K562 (cell line): ENCODE measurements at regions not wholly inside any gene's neighbourhood (a gene's known extent, or its start where the extent isn't known, plus 50 kb on each side); places are given as distances from the start of the nearest gene placed in this dataset.

ENCODE experiments used
- ATAC-seq: fragments of 200-7000 bp; cut with Tn5 transposase; 3 replicates; pipeline ENCODE4 v1.9.1; 2020; ENCODE audit warnings: moderate library complexity
- BruUV-seq: library from RNA; stranded (reverse); fragments of 400-500 nt; replicated peaks from 2 replicates; lab custom pipeline; 2021; lab: Mats Ljungman, UMichigan
- CTCF ChIA-PET: fragments of 300-600 bp; formaldehyde crosslinking; extraction: SDS; loops from one replicate; lab custom pipeline; 2021; ENCODE audit warnings: low intra/inter-chr PET ratio; lab: Yijun Ruan, JAX
- POLR2A ChIA-PET: fragments of 300-600, 350-650 bp; sonication (Branson Sonifier 250); formaldehyde crosslinking; extraction: SDS; loops from one replicate; lab custom pipeline; 2021; ENCODE audit warnings: antibody characterized with exemption, inconsistent platforms; lab: Yijun Ruan, JAX
- DNase-seq, 4 experiments: peaks; one replicate each; pipeline versions ENCODE4 v3.0.0 to v3.0.0-alpha.2; 2011 to 2018; ENCODE audit warnings: low spot score in 3 of 4, mixed read lengths in 3 of 4; ENCODE audit errors: extremely low read depth in 1 of 4
- FAIRE-seq: peaks from 2 replicates; lab custom pipeline; 2011; peaks lifted over from hg19 to GRCh38; lab: Jason Lieb, UNC
- H2AFZ ChIP-seq: 2 replicates; pipeline ENCODE4 v1.6.0; 2011; ENCODE audit warnings: low read depth, low read length, control low read depth, inconsistent platforms
- H3K27ac ChIP-seq: fragments of 200-600 bp; 3 replicates; pipeline ENCODE4 v1.8.0; 2011; ENCODE audit warnings: low read depth, mild to moderate bottlenecking, control low read depth, inconsistent platforms, low read length, moderate library complexity, mixed read lengths; ENCODE audit errors: extremely low read depth
- H3K27me3 ChIP-seq, 2 experiments: fragments of 300-600 bp in 1 of 2; 2 replicates in 1 of 2; 3 replicates in 1 of 2; pipeline versions ENCODE4 v1.6.0 to v1.8.0; 2011; ENCODE audit warnings: inconsistent platforms in 2 of 2, low read length in 2 of 2, mild to moderate bottlenecking in 1 of 2, mixed read lengths in 1 of 2, moderate library complexity in 1 of 2; ENCODE audit not compliant: control insufficient read depth in 2 of 2, insufficient read depth in 2 of 2
- H3K36me3 ChIP-seq: fragments of 300-600 bp; 3 replicates; pipeline ENCODE4 v1.8.0; 2011; ENCODE audit warnings: mild to moderate bottlenecking, low read length, inconsistent platforms; ENCODE audit not compliant: control insufficient read depth, insufficient read depth
- H3K4me1 ChIP-seq, 2 experiments: fragments of 200-600 bp in 1 of 2; replicated peaks in 1 of 2; 2 replicates in 1 of 2; 3 replicates in 1 of 2; pipeline versions ENCODE4 v1.5.1 to v1.8.0; 2011; ENCODE audit warnings: inconsistent platforms in 2 of 2, low read length in 2 of 2, mild to moderate bottlenecking in 1 of 2, mixed read lengths in 1 of 2, moderate library complexity in 1 of 2; ENCODE audit not compliant: control insufficient read depth in 2 of 2, insufficient read depth in 2 of 2
- H3K4me2 ChIP-seq: 2 replicates; pipeline ENCODE4 v1.6.1; 2011; ENCODE audit warnings: low read length, control low read depth, inconsistent platforms, mixed read lengths; ENCODE audit not compliant: insufficient read depth
- H3K4me3 ChIP-seq: fragments of 200-600 bp; sonication (generic), shearing (Covaris generic); 2 replicates; pipeline ENCODE4 v1.5.1; 2016; ENCODE audit warnings: control low read depth, inconsistent platforms
- H3K79me2 ChIP-seq: fragments of 200-600 bp; 3 replicates; pipeline ENCODE4 v1.8.0; 2011; ENCODE audit warnings: low read length, inconsistent platforms; ENCODE audit not compliant: control insufficient read depth, insufficient read depth
- H3K9ac ChIP-seq, 2 experiments: 2 replicates each; pipeline versions ENCODE4 v1.6.0 to v1.6.1; 2011; ENCODE audit warnings: low read depth in 2 of 2, low read length in 2 of 2, control low read depth in 1 of 2, inconsistent platforms in 1 of 2, mild to moderate bottlenecking in 1 of 2, mixed read lengths in 1 of 2; ENCODE audit not compliant: insufficient read depth in 1 of 2
- H3K9me1 ChIP-seq: one replicate; pipeline ENCODE4 v1.6.0; 2011; ENCODE audit warnings: inconsistent platforms, mild to moderate bottlenecking, low read length, moderate library complexity; ENCODE audit not compliant: control insufficient read depth, insufficient read depth
- H3K9me3 ChIP-seq: replicated peaks from 2 replicates; pipeline ENCODE4 v1.5.1; 2011; ENCODE audit warnings: low read depth, low read length, inconsistent platforms; ENCODE audit not compliant: control insufficient read depth, insufficient read depth
- H4K20me1 ChIP-seq: replicated peaks from 2 replicates; pipeline ENCODE4 v1.6.1; 2011; ENCODE audit warnings: low read length, inconsistent platforms, mixed read lengths; ENCODE audit not compliant: control insufficient read depth, insufficient read depth
- ARHGAP35 ChIP-seq: fragments of 450-650 bp; IDR thresholded peaks from 2 replicates; pipeline ENCODE4 v1.6.1; 2018; ENCODE audit not compliant: partially characterized antibody
- ATF2 ChIP-seq: sonication (generic); formaldehyde crosslinking; IDR thresholded peaks from 2 replicates; pipeline ENCODE4 v1.8.1; 2022; ENCODE audit warnings: missing genetic modification reagents
- CTCF ChIP-seq, 3 experiments: IDR thresholded peaks in 2 of 3; conservative IDR thresholded peaks in 1 of 3; 2 replicates each; pipeline ENCODE4 v1.5.1; 2011 to 2012; ENCODE audit warnings: low read length in 3 of 3, mild to moderate bottlenecking in 3 of 3, control low read depth in 2 of 3, improper control_type of control experiment in 1 of 3, inconsistent platforms in 1 of 3, low read depth in 1 of 3, mixed read lengths in 1 of 3, moderate library complexity in 1 of 3; ENCODE audit not compliant: insufficient read depth in 2 of 3
- DEAF1 ChIP-seq: fragments of 450-650 bp; formaldehyde crosslinking; IDR thresholded peaks from 2 replicates; pipeline ENCODE4 v1.4.0; 2020; ENCODE audit warnings: mild to moderate bottlenecking, moderate library complexity
- FOXA3 ChIP-seq, 2 experiments: fragments of 450-650 bp in 1 of 2; sonication (generic) in 1 of 2; formaldehyde crosslinking; IDR thresholded peaks in 1 of 2; conservative IDR thresholded peaks in 1 of 2; 2 replicates each; pipeline versions ENCODE4 v1.4.0 to v1.8.0; 2020 to 2022; ENCODE audit warnings: mild to moderate bottlenecking in 2 of 2, missing genetic modification reagents in 1 of 2
- MAFG ChIP-seq: fragments of 450-650 bp; conservative IDR thresholded peaks from 2 replicates; pipeline ENCODE4 v1.6.1; 2016; ENCODE audit warnings: missing genetic modification characterization, missing compliant biosample characterization
- RAD21 ChIP-seq, 2 experiments: fragments of 250-450 bp in 1 of 2; fragments of 450-650 bp in 1 of 2; sonication (Bioruptor Pico) in 1 of 2; formaldehyde crosslinking in 1 of 2; IDR thresholded peaks in 1 of 2; conservative IDR thresholded peaks in 1 of 2; 2 replicates each; pipeline versions ENCODE4 v1.4.0 to v1.8.0; 2020 to 2022; ENCODE audit warnings: mild to moderate bottlenecking in 2 of 2, moderate library complexity in 1 of 2
- SMC3 ChIP-seq: conservative IDR thresholded peaks from 2 replicates; pipeline ENCODE4 v1.6.1; 2011; ENCODE audit warnings: low read depth, low read length, improper control_type of control experiment; ENCODE audit not compliant: insufficient read depth
- SREBF1 ChIP-seq: fragments of 150-350 bp; IDR thresholded peaks from 2 replicates; pipeline ENCODE4 v1.6.1; 2014; ENCODE audit warnings: antibody characterized with exemption, low read depth, low read length, borderline replicate concordance
- TRIM24 ChIP-seq, 2 experiments: fragments of 450-650 bp; IDR thresholded peaks; 2 replicates each; pipeline ENCODE4 v1.6.1; 2016
- WGBS: fragments of 100-300 bp; shearing (Covaris generic); methylation state at CpG from one replicate; pipeline ENCODE4 v1.1.6; 2016; ENCODE audit warnings: low coverage, mixed read lengths; ENCODE audit not compliant: insufficient coverage; ENCODE audit errors: missing lambda C conversion rate; 5-methylcytosine and 5-hydroxymethylcytosine counted together
- in situ Hi-C: fragments of 300-500 bp; cut with MboI; formaldehyde crosslinking; loops from 4 replicates; pipeline ENCODE4 v1.15.0; 2018; ENCODE audit warnings: inconsistent platforms, mixed read lengths
- intact Hi-C: fragments of 100-400 bp; cut with micrococcal nuclease; formaldehyde crosslinking; loops from 2 replicates; pipeline ENCODE4 v1.14.2; 2022

GRCh38 chr10:53601260-53601875 lies 828.8 kb upstream of the MBL2 start:
- Histone ChIP-seq H3K4me1 (no peaks in the 10 kb centered on the region), H3K4me3 (no peak overlapping the region), H2AFZ (no peak overlapping the region), H3K9ac (no peak overlapping the region)
- peak; percentile 78 for FAIRE-seq
- no TSS peak for BruUV-seq
- in situ Hi-C loops = no loop called here
- TF ChIP-seq DEAF1 (CRISPR knock-in tag) = peak; percentile 63
- peak; percentile 42 for TF ChIP-seq SMC3
- no peak for TF ChIP-seq ATF2
- peak; percentile 23 to 75 (median 67); a peak in 4 of 6 replicates for TF ChIP-seq CTCF (IDR thresholded peaks at IDR 0.05 in 2 of 3, conservative IDR thresholded peaks at IDR 0.05 in 1 of 3; ENCODE audit: insufficient read depth in 2 of 3, low read depth in 1 of 3, low read length in 3 of 3)
- TF ChIP-seq MAFG = no peak
- TF ChIP-seq SREBF1 = no peak
- TF ChIP-seq TRIM24 (IDR thresholded peaks at IDR 0.05) = no peak
- TF ChIP-seq ARHGAP35 = no peak
- TF ChIP-seq RAD21 (CRISPR knock-in tag; conservative IDR thresholded peaks at IDR 0.05 in 1 of 2, IDR thresholded peaks at IDR 0.05 in 1 of 2) = peak; percentile 62 to 80
- peak in 1 of 2 experiments; percentile 45; a peak in 1 of 4 replicates for TF ChIP-seq FOXA3 (CRISPR knock-in tag; conservative IDR thresholded peaks at IDR 0.05 in 1 of 2, IDR thresholded peaks at IDR 0.05 in 1 of 2)
- TF ChIP-seq, all 486 proteins: peak for 5
- Histone ChIP-seq H3K27ac (no peak overlapping the region), H3K36me3 (no peaks in the 10 kb centered on the region), H3K4me2 (no peak overlapping the region), H4K20me1 (no peaks in the 10 kb centered on the region), H3K9me3 (no peaks in the 10 kb centered on the region), H3K9me1 (no peaks in the 10 kb centered on the region), H3K79me2 (no peaks in the 10 kb centered on the region), H3K27me3 (no peaks in the 10 kb centered on the region)
- intact Hi-C loops = loop anchor here (5.0 to 10.0 kb wide), 2 partner anchors 801 to 1663 kb away; no protein-coding TSS in a partner anchor
- ATAC-seq = peak; percentile 64; the same call in 1 of the 3 replicates
- ChIA-PET CTCF (no interaction called here), POLR2A (no interaction called here)
- 2% methylated on average over 11 of the region's 11 CpGs for WGBS
- peak; percentile 12 to 44 (median 24) for DNase-seq
